Inflammatory macrophage treated with lipopolysaccharide for 1 hour (primary cell): ENCODE measurements at regions not wholly inside any gene's neighbourhood (a gene's known extent, or its start where the extent isn't known, plus 50 kb on each side); places are given as distances from the start of the nearest gene placed in this dataset.
"Not testable (repeated sequence)": the region's sequence is repeated elsewhere in the genome, so short reads cannot be mapped to it uniquely, and the experiment has no call there.

Experiments
- DNase-seq, 2 donors: peaks; one replicate each; pipeline ENCODE4 v3.0.0-alpha.2; 2020 to 2022

DNA sequence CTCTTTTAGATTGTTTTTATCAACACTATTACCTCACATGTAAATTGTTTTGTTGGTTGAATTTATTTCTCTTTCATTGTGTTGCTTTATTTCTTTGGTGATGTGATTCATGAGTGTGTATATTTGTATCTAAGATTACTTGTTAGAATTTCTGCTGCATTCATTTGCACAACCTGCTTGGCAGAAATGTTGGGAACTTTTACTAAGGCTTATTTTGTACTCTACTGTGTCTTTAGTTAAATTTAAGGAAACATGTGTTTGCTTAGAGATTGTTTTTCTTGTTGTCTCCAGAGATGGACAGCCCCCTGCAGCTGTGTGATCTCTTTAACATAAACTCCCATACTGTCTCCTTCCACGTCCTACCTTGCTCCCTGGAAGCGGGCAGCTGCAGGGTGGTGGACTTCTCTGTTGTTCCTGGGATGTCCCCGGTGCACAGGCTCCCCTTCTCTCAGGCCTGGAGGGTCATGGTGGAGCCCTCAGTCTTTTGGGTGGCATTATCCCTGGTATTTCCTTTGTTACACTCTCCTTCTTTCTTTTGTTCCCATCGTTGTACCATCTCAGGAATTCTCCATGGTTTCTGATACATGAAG is 212.0 kb upstream of the SPRY2 start:
- no peak for DNase-seq

DNA sequence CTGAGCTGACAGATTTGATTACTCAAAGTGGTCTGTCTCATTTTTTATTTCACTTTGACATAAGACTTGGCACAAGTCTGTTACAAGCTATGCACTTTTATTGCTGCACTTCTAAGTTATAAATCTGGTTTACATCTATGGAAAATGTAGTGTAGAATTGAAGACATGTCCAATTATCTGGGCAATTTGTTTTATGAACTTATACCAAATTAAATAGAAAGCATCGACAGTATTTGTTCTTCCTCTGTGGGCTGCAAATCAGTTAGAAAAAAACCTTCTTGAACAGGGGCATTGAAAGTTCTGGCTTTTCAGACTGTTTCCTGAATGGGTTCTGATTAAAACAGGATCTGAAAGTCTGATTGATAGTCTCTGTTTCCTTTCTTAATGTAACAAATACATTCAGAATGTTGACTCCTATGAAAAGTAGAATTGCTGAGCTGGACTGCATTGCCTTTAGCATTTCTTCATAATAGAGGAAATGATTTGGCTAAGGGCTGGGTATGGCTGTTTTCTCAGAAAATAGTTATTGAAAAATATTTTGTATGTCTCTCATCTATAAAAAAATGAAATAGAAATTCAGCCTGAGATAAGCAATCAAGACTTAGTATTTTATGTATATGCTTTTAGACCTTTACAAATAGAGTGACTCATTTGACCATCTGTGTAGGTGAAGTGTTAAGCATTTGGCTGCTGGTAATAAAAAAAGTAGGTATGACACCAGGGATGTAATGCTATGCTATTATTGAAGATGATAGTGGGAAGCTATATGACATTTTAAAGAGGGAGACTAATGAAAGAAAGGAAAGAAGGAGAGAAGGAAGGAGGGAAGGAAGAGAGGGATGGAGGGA is 210.9 kb upstream of the SPRY2 start:
- DNase-seq: peak in 1 of 2 donors; percentile 4

DNA sequence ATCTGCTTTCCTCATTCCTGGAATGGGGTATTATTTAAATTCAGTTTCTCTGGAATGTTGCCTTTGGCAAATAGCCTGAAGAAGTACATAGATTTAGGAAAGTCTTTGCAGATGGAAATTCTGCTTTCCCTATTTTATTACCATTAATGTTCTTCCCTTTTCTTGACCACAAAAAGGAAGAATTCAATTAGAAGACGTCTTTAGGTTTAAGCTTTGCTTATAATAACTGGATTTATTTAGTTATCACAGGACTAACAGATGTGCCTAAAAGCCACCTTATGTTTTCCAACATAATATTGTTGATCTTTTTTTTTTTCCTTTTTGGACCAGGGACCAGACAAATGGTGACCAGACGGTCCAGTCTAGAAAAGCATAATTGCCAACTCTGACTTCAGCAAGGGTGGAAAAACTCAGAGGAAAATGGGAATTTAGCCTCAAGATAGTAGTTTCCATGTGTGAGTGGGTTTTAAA is 210.1 kb upstream of the SPRY2 start:
- DNase-seq: peak in 1 of 2 donors; percentile 3

DNA sequence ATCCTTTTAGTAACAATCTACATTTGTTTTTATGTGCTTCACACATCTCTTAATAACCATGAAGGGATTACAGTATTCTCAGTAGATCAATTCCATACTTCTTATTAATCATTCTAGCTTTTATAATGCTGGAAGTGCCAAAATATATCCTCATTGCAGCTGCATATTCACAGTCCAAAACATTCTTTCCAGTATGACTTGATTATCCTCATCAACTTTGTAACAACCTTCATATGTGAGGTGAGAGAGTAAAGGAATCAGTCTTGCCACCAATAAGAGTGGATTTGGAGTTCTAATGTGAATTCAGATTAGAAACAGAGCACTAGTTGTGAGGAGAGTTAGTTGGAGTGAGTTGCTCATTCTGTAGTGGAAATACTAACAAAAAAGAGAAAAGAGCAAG is 208.0 kb upstream of the SPRY2 start:
- no peak for DNase-seq

DNA sequence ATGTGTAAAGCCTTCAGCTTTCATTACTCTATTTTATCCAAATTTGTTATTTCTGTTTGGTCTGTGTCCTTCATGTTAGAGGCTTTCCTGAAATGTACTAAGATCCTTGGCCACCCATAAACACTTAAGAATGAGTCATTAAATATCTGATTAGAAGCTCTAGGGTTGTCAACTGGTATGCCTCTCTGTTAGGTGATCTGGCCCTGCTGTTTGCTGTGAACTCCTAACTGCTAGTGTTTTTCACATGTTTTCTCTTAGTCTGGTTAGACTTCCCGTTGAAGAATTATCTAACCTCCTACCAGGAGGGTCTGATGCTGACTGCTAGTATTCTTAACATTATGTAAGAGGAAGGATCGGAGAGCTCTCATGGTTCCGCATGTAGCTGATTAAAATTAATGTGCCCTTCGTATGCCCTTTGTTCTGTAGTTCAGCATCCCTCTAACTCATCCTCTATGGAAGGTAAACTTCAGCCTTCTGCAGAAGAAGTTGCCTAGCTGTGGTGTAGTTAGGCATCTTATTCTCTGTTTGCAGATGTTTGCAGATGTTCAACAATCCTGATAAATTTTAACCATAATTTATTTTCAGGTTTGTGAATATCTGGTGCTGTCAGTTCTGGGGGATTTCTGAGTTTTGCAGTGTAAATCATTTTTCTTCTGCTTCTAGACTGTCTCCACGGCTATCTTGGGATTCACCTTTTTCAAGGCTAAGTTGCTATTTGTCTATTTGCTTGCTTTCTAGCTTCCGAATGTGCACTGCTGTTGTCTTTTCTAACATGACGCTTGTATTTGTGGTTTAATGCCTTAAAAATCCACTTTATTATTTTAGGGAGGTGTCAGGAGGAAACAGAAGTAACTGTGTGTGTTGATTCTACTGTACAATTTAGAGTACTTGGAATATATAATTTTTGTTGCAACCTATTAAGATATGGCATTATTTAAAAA is 207.2 kb upstream of the SPRY2 start:
- DNase-seq: no peak

DNA sequence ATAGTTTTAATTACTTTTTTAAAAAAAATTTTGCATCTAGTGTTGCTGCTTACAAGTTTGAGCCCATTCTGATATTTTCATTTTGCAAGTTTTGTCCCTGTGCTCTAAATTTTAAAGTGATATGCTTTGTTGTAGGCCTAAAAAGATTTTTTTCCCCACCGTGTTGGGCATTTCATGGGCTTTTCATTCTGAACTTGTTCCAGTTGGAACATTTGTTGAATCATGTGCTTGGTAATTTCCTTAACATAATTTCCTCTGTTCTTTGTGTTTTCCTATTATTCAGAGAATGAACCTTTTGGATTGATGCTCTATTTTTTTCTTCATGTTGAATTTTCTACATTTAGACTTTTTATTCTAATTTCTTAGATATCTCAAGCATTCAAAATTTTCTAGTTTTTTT is 206.4 kb upstream of the SPRY2 start:
- DNase-seq: no peak

DNA sequence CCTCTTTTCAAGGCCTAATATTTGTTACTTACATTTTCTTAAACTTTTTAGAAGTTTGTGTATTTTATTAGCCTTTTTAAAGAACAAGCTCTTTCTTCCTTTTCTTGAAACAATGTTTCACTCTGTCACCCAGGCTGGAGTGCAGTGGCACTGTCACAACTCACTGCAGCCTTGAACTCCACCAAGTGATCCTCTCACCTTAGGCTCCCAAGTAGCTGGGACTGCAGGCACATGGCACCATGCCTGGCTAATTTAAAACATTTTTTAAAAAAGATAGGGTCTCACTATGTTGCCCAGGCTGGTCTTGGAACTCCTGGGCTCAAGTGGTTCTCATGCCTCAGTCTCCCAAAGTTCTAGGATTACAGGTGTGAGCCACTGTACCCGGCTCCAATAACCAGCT is 192.2 kb upstream of the SPRY2 start:
- DNase-seq: no peak

DNA sequence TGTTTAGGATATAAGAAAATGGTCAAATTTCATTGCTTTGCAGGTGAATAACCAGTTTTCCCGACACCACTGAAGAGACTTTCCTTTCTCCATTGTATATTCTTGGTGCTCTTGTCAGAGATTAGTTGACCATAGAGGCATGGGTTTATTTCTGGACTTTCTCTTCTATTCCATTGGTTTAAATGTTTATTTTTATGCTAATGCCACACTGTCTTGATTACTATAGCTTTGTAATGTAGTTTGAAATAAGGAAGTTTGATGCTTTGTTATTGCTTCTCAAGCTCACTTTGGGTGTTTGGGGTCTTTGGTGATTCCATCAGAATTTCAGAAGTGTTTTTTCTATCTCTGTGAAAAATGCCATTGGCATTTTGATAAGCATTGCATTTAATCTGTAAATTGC is 190.0 kb upstream of the SPRY2 start:
- no peak for DNase-seq

DNA sequence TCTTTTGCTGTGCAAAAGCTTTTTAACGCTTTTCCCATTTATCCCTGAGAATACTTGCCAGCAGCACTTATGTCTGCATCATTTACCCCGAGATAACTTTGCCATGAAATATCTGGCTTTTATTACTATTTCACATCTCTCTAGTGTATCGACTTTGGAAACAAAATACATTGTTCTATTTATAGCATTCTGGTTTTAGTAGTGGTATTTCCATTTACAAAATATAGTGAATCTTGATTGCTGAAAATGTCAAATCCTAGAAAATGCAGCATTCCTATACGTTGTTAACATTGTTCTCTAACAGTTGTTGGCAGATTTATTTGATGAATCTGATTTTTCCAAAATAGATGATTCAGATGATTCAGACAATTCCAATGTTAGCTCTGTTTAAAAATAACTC is 189.3 kb upstream of the SPRY2 start:
- no peak for DNase-seq

DNA sequence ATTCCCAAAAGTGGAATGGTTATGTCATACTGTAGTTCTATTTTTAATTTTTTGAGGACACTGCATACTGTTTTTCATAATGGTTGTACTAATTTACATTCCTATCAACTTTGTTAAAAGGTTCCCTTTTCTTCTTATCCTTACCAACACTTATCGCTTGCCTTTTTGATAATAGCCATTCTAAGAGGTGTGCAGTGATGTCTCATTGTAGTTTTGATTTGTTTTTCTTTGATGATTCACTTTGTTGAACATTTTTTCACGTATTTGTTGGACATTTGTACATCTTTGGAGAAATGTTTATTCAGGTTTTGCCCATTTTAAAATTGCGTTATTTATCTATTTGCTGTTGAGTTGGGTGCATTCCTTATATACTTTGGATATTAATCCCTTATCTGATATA is 188.8 kb upstream of the SPRY2 start:
- no peak for DNase-seq

DNA sequence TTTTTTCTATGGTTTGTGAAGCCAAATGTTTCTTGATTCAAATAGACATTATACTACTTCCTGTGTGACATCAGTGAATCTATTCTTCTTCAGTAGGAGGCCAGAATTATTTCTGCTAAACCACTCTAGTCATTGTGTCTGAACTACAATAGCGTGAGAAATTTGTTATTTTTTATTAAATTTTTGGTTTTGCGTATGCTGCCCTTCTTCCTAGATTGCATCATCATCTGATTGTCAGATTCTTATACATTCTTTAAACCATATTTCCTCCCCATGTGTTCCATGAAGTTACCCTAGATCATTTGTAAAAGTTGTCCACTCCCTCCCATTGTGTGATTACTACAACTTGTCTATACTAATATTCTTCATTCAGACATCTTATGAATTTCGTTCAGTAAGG is 187.8 kb upstream of the SPRY2 start:
- no peak for DNase-seq

DNA sequence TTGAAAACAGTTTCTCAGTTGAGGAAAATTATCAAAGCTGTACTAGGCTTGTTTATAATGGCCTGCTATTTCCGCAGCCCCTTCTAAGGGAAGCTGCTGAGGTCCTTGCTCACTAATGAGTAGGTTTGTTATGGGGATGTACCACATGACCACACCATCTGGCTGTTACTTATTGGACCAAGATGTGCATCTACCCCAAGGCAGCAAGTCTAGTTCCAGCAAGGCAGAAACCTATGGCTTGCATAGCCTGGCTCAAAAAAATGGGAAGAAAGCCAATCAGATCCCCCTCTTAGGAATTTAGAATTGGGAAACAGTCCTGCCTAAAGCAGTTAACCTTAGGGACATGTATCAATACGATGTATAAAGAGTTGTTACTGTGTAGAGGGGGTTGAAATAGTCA is 186.5 kb upstream of the SPRY2 start:
- no peak for DNase-seq

DNA sequence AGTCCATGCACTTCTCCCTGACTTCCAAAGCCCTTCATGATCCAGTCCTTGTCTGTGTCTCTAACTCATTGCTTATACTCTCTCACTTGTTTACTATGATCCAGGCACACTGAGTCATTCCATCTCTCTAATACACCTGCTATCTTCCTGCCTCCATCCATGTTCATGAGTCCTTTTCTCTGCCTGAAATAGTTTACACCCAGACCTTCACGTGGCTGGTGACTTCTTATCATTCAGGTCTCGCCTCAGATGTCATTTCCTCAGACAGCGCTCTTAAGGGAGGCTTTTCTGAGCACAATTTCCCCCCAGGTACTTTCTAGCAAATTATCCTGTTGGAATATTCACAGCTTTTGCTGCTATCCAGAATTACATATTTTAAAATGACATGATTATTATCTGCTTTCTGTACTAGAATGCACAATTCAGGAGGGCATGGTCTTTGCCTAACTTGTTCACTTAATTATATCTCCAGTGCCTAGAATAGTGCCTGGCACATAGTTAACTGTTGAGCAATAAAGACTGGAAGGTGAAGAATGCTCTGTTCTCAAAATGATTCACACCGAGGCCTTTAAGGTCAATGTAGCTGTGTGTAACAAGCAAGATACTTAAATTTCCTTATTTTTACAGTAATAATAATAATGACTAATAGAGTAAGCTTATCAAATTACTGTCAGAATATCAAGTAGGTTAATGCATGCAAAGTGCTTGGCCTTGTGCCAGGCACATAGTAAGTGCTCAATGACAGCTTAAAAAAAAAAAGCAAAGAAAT is 183.7 kb upstream of the SPRY2 start:
- DNase-seq: no peak

DNA sequence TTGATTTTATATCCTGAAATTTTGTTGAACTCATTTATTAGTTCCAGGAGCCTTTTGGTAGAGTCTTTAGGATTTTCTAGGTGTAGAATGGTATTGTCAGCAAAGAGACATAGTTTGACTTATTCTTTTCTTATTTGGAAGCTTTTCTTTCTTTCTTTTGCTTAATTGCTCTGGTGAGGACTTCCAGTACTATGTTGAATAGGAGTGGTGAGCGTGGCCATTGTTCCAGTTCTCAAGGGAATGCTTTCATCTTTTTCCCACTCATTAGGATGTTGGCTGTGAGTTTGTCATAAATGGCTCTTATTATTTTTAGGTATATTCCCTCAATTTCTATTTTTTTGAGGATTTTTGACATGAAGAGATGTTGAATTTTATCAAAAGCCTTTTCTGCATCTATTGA is 182.2 kb upstream of the SPRY2 start:
- DNase-seq: no peak

DNA sequence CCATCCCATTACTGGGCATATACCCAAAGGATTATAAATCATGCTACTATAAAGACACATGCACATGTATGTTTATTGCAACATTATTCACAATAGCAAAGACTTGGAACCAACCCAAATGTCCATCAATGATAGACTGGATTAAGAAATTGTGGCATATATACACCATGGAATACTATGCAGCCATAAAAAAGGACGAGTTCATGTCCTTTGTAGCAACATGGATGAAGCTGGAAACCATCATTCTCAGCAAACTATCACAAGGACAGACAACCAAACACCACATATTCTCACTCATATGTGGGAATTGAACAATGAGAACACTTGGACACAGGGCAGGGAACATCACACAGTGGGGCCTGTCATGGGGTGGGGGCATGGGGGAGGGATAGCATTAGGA is 181.5 kb upstream of the SPRY2 start:
- not testable (repeated sequence) for DNase-seq

DNA sequence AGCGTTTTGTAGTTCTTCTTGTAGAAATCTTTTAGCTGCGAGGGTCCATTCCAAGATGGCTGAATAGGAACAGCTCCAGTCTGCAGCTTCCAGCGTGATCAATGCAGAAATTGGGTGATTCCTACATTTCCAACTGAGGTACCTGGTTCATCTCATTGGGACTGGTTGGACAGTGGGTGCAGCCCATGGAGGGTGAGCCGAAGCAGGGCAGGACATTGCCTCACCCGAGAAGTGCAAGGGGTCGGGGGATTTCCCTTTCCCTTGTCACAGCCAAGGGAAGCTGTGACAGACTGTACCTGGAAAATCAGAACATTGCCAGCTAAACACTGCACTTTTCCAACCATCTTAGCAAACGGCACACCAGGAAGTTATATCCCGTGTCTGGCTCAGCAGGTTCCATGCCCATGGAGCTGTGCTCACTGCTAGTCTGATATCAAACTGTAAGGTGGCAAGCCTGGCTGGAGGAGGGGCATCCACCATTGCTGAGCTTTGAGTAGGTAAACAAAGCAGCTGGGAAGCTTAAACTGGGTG is 176.0 kb upstream of the SPRY2 start:
- DNase-seq: no peak

DNA sequence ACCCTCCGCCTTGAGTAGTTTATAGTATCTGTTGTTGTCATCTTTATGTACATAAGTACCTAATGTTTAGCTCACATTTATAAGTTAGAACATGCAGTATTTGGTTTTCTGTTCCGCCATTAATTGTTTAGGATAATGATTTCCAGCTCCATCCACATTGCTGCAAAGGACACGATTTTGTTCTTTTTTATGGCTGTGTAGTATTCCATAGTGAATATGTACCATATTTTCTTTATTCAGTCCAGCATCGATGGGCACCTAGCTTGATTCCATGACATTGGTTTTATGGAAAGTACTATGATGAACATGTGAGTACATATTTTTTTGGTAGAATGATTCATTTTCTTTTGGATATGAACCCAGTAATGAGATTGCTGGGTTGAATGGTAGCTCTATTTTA is 174.4 kb upstream of the SPRY2 start:
- no peak for DNase-seq

DNA sequence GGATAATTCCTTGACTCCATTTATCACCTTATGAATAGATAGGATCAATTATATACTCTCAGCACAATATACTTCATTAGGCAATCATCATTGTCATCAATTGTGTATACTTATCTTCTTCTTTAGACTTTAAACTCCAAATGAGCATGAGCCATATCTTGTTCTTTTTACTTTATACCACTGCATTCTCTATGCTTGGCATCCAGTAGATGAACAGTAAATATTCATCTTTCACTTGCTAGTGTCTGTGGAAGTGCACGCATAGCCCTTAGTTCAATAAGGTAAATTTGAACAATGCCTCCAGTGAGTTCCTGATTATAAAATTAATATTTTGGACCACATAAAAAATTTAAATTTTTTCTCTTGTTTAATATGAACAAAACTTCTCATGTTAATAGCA is 172.3 kb upstream of the SPRY2 start:
- no peak for DNase-seq

DNA sequence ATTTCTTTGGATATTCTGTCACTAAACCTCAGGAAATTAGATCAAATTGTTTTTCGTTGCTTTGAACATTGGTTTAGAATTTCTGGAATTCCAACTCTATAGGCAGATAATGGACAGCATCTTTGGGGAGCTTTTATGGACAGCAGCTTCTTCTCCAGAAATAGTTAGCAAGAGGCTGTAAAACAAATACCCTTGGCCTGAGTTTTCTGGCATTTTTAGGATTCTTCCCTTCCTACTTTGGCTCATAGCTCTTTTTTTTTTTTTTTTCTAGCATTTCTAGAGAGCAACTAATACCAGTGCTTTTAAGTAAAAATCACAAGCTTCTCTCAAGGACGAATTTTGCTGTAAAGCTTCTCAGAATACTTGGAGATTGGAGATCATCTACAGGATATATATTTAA is 169.8 kb upstream of the SPRY2 start:
- no peak for DNase-seq

DNA sequence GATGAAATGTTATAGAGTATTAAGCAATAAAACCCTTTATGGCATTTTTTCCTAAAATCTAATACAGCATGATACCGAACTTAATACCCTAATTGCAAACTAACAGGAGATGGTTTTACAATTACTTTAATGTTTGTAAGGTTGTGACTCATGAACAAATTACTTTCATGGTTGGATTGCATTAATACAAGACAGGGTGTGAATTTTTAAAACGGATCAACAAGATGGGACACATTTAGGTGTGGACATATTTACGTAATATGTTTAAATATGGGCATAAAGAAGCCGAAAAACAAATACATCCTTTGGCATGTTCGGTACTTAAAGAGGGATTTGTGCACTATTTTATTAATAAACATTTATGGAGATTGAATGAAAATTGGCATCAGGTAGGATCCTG is 168.3 kb upstream of the SPRY2 start:
- DNase-seq: no peak

DNA sequence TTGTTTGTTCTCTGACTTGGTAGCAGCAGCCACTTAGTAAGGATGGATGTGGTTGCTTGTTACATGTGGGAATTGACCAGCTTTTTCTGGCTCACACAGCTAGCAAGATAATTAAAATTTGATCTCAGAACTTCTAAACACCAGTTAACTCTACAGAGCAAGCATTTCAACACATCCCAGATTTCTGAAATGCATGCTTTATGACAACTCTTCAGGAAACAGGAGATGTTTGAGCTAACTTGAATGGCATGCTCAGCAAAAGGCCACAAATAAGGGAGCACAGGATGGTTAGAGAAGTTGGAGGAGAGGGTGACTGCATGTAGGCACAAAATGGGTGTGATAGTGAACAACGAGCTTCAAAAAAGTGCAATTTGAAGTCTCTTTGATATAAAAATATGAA is 167.1 kb upstream of the SPRY2 start:
- no peak for DNase-seq

DNA sequence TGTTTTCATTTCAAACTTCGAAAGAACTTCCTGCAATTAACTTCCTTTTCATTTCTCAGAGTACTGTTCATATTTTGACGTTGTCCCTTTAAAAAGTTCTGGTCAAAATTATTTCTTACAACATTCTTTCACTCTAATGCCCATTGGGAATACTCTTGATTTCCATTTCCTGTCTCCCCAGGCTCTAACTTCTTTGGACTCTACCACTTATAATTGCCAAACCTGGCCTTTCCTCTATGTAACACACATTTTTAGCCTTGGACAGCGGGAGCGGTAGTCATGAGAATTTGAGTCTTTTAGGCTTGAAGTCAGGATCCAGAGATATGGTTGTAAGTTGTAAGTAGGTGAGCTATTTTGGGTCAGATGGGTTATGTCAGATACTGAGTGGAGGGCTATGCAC is 163.5 kb upstream of the SPRY2 start:
- DNase-seq: no peak

DNA sequence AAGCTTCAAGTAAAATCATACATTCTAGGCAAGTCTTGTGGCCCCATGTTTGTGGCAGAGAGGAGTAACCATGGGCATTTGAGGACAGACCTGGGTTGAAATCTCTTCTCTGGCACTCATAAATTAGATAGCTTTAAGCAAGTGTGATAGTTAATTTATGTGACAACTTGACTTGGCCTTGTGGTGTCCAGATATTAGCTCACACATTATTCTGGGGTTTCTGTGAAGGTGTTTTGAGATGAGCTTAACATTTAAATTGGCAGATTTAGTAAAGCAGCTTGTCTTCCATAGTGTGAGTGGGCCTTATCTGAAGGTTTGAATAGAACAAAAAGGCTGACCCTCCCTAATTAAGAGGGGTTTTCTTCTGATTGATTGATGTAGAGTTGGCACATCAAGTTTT is 161.4 kb upstream of the SPRY2 start:
- DNase-seq: no peak
